ENCODE measurements at regions not wholly inside any gene's neighbourhood (a gene's known extent, or its start where the extent isn't known, plus 50 kb on each side); places are given as distances from the start of the nearest gene placed in this dataset.
"Not testable (repeated sequence)": the region's sequence is repeated elsewhere in the genome, so short reads cannot be mapped to it uniquely, and the experiment has no call there.

DNA sequence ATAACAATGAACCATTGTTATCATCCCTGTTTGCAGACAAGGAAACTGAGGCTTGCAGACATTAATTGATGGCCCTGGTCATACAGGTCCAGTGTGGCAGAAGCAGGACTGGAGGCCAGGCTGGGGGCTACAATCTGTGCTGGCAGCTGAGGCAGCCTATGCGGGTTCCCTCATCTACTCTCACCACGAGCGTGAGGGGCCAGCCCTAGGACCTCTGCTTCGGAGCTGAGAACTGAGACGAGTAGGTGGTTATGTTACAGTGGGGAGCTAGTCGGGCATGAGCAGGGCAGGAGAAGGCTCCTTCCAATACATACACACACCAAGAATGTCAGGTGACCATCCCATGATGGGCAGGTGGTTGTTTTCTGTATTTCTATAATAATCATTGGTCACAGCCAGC is 82.2 kb upstream of the ASB18 start:
- H3K4me3 ChIP-seq (ENCODE audit: low read depth, low read length): no peak overlapping the region

- no peak overlapping the region for H3K4me3 ChIP-seq (ENCODE audit: low read depth, low read length)
These were observed 84.1 kb upstream of the ASB18 start for GRCh38 chr2:236348279-236348678.

DNA sequence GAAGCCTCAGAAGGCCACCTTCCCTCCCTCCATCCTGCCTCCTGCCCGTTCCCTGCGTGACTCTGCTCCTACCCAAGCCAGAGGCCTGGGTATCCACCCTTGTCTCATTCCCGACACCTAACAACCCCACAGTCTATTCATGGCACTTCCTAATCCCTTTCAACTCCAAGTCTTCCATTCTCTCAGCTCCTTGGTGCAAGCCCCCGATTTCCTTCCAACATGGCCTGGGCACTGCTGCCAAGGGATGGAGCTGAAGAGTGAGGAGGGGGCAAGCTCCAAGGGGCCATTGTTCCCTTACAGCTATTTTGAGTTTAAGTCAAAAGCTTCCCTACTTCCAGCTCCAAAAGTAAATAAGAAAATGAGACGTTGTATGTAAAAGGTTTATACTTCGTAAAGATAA is 84.8 kb upstream of the ASB18 start:
- no peak overlapping the region for H3K4me3 ChIP-seq (ENCODE audit: low read depth, low read length)

- no peak overlapping the region for H3K4me3 ChIP-seq (ENCODE audit: low read depth, low read length)
These were observed 86.2 kb upstream of the ASB18 start for GRCh38 chr2:236350426-236350825.

- no peak overlapping the region for H3K4me3 ChIP-seq (ENCODE audit: low read depth, low read length)
These were observed 87.8 kb upstream of the ASB18 start for GRCh38 chr2:236351966-236352525.

DNA sequence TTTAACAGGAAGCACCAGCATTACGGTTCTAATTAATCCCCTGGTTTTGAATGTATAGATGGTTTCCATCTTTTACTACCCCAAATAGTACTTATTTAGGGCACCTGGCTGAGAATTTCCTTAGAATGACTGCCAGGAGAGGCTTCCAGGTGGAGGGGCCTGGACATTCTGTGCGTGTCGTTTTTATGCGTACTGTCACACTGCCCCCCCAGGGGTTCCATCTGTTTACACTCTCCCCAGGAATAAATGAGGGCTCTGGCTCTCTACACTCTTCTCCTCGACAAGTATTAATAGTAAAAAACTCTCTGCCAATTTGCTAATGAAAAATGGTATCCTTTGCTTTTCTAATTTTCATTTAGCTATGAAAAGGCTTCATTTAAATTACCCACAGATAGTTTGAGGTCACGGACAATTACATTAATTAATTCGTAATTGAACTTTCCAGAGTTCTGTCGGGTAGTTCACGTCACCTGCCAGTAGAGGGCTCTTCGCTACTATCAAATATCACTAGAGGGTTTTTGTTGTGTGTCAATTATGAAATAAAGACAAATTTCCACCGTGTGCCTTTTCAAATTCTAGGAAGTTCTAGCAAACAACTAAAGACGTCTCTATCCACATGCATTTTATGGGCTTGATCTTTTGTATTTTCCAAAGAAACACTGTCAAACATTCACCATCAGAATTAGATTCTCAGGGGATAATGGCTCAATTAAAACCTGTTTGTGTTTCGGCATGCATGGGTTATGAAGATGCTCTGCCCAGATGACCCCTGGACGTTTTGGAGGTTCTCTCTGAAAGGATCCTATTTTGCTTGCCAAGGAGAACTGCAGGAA is 88.8 kb upstream of the ASB18 start:
- no peak overlapping the region for H3K4me3 ChIP-seq (ENCODE audit: low read depth, low read length)

DNA sequence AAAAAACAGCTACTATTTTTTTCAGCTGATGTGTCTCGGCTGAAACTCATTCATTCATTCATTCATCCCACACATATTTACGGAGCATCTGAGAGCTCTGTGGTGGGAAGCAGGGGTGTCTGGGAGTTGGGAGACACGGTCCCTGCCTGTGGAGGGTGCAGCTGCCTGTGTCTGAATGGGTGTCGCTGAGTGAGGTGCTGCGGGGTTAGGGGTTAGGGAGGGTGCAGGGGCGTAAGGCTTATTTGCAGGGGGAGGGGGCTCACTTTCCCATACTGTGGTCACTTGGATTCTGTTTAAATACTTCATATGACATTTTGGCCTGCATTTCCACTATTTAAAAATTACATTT is 89.4 kb upstream of the ASB18 start:
- H3K4me3 ChIP-seq (ENCODE audit: low read depth, low read length): no peak overlapping the region

DNA sequence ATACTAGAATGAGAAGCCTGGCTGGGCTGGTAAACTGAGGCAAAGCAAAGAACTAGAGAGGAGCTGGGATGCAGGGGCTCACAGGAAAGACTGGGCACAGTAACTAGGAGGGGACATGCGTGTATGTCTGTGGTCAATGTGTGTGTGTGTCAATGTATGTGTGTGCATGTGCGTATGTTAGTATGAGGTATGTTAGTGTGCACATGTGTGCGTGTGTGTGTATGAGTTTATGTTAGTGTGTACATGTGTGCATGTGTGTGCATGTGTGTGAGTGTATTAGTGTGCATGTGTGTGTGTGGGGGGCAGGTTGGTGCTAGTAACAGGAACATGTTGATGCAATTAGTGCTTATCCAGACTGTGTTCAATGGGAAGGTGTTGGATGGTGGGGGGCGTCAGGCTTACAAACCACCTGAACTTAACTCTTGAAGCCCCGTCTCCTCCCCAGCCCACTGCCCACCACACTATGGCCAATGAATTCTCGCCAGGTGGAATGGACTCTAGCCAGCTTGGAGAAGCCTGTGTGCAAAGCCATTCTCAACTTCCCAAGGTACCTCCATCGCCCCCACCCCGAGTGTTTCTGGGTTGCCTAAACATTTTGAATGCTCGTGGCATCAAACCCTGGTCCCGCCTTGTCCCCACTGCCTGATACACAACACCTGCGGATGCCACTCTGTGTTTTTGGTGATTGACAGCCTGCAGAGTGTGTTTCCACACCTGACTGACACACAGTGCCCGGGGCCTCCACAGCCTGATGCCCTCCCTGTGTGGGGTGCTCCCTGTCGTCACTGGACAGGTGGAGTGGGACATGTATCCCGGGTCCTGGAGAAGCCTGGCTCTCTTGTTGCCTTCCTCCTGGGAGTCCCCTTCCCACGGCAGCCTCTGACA is 90.1 kb upstream of the ASB18 start:
- no peak overlapping the region for H3K4me3 ChIP-seq (ENCODE audit: low read depth, low read length)

DNA sequence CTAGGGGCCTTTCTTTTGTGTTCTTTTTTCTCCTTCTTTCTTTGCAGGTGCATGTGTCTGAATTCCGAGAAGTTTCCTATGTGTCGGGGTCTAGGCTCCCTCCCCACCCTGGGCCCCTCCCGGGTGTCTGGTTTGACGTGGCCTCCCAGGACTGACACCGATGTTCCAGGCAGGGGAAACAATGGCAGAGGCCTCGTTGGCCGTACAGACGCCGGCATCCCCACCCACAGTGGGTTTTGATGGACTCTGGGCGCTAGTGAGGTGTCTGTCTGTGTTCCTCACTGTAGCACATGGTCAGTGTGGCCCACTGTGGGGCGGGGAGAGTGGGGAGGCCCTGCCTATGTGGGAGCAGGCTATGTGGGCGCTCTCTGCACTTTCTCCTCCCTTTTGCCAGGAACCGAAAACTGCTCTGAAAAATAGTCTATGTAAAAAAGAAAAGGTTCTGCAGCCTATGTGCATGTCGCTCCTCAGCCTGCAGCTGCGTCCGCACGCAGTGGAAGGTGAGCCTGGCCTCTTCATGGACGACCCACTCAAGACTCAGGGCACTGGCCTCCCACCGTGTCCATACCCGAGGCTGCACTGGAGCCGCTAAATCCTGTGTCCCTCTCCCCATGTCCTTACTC is 90.9 kb upstream of the ASB18 start:
- no peak overlapping the region for H3K4me3 ChIP-seq (ENCODE audit: low read depth, low read length)

GRCh38 chr2:236355911-236356310 is 91.7 kb upstream of the ASB18 start:
- H3K4me3 ChIP-seq (ENCODE audit: low read depth, low read length): no peak overlapping the region

DNA sequence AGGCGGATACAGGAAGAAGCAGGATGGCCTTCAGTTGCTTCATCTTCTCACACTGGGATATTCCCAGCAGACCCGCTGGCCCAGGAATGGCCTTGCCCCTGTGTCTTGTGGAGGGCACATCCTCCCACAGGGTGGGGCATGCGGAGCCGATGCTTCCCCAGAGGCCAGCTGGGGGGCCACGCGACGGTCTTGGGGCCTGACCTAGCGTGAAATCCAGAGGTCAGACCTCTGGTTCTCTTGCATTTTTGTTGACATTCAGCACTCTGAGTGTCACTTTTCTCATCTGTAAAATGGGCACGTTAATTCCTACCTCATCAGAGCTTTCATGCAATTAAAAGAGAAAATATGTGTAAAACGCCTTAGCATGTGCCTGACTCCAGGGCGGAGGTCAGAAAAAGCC is 92.1 kb upstream of the ASB18 start:
- not testable (repeated sequence) for H3K4me3 ChIP-seq (ENCODE audit: low read depth, low read length)

DNA sequence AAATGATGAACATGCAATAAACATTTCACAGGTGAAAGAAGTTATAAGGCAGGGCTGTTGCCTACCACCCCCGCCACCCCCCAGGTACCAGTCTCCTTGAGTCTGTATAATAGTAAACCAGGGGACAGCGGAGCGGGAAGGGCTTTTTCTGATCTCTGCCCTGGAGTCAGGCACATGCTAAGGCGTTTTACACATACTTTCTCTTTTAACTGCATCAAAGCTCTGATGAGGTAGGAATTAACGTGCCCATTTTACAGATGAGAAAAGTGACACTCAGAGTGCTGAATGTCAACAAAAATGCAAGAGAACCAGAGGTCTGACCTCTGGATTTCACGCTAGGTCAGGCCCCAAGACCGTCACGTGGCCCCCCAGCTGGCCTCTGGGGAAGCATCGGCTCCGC is 94.3 kb upstream of the ASB18 start:
- H3K4me3 ChIP-seq (ENCODE audit: low read depth, low read length): not testable (repeated sequence)

- no peak overlapping the region for H3K4me3 ChIP-seq (ENCODE audit: low read depth, low read length)
These were observed 95.3 kb upstream of the ASB18 start for GRCh38 chr2:236359426-236360045.

DNA sequence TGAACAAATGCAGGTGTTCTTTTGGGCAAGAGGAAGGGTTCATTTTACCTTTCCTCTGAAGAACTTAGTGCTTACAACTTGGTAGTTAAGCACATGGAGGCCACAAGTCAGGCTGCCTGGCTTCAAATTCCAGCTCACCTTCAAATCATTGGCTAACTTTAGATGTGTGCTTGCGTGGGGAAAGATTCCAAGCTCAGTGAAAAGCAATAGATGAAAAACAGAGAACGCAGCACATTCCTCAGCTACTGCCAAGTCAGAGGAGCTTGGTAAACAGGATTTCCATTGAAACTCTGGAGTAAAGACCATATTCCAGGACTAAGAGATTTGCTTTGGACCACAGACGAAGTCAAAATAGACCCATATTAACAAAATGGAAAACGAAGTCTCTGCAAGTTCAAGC is 96.3 kb upstream of the ASB18 start:
- no peak overlapping the region for H3K4me3 ChIP-seq (ENCODE audit: low read depth, low read length)

DNA sequence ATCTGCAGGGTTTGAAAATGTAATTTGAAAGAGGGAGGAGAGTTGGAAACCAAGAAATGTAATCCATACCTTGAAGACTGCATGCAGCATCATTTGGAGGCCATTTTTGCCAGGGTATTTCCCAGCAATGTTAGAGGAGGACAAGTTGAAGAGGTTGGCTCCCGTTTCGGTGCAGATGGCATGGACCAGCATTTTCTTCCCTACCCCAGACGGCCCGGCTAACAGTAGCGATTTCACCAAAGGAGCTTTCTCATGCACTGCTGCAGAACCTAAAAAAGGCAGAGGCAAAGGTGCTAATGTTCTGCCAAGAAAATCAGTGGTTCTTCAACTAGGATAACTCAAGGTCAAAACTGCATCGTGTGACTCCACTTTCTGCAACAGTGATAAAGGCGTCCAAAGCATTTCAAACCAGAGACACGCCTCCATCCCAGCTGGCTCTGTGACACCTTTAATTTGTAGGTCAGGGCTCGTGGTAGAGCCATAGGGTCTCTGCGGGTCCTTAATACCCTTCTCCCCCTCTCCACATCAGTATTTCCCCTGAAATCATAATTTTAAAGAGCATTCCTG is 99.6 kb upstream of the ASB18 start:
- H3K4me3 ChIP-seq (ENCODE audit: low read depth, low read length): no peak overlapping the region

GRCh38 chr2:236365258-236366048 is 101.2 kb upstream of the ASB18 start:
- no peak overlapping the region for H3K4me3 ChIP-seq (ENCODE audit: low read depth, low read length)

- H3K4me3 ChIP-seq (ENCODE audit: low read depth, low read length): no peak overlapping the region
These were observed 101.8 kb upstream of the ASB18 start for GRCh38 chr2:236366049-236366387.

- H3K4me3 ChIP-seq (ENCODE audit: low read depth, low read length): no peak overlapping the region
These were observed 102.2 kb upstream of the ASB18 start for GRCh38 chr2:236366397-236366796.

GRCh38 chr2:236367506-236368289 is 103.5 kb upstream of the ASB18 start:
- H3K4me3 ChIP-seq (ENCODE audit: low read depth, low read length): no peak overlapping the region

All from iPS-11a (cell line).